ENCODE measurements at regions not wholly inside any gene's neighbourhood (a gene's known extent, or its start where the extent isn't known, plus 50 kb on each side); places are given as distances from the start of the nearest gene placed in this dataset.

- intact Hi-C loops (cut with micrococcal nuclease) = loop anchor here (1.0 kb wide), 1 partner anchor 9 kb away; no protein-coding TSS in a partner anchor
Measured at GRCh38 chr6:25112322-25112773, 166.8 kb upstream of the CARMIL1 start.

DNA sequence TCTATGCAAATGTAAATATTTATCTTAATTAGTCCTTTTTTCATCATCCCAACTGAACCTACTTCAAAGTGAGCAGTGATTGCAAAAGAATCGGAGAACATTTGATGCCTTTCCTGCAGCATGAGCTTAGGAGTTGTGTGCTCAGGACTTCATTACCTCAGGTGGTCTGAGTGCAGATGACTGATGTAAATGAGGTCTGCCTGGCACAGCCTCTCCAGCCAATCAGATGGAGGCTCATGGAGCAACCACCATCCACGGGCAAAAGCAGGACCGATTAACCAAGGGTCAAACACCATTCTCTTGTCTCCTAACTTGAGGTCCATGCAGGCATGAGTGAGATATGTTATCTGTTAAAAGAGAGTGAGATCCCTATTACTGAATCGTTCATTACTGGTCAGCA lies 165.7 kb upstream of the CARMIL1 start:
- intact Hi-C loops (cut with micrococcal nuclease) = no loop called here

DNA sequence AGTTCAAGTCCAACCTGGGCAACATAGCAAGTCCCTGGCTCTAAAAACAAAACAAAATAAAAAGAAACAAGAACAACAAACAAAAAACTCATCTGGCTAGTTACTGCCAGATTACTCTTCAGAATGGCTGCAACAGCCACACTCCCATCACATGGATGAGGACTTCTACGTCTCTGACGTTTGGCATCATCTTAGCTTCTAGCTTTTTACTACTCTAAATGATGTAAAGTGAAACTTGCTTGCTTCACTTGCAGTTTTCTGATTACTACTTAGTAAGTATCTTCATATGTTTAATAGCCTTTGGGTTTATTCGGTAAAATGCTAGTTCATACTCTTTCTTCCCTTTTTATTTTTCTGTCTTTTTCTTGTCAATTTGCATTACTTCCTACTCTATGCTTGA lies 161.1 kb upstream of the CARMIL1 start:
- intact Hi-C loops (cut with micrococcal nuclease) = no loop called here

- intact Hi-C loops (cut with micrococcal nuclease) = no loop called here
Measured at GRCh38 chr6:25121186-25121585, 158.0 kb upstream of the CARMIL1 start.

DNA sequence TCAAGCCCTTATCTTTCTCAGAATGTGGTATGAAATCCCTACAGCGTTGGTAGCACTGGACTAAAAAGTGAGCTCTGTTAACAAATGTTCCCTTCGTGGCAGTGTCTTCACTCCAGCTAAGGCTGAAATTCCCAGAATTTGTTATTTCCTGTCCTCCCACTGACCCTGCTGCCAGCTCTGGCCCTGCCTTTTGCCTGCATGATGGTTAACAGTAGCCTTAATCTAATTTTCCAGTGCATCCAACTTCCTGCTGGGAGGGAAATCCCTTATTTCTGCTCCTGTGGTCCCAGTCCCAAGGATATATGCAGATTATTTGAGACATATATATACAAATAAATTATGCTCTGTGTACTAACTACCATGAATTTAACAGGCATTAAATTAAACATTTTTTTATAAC lies 157.2 kb upstream of the CARMIL1 start:
- intact Hi-C loops (cut with micrococcal nuclease) = no loop called here

DNA sequence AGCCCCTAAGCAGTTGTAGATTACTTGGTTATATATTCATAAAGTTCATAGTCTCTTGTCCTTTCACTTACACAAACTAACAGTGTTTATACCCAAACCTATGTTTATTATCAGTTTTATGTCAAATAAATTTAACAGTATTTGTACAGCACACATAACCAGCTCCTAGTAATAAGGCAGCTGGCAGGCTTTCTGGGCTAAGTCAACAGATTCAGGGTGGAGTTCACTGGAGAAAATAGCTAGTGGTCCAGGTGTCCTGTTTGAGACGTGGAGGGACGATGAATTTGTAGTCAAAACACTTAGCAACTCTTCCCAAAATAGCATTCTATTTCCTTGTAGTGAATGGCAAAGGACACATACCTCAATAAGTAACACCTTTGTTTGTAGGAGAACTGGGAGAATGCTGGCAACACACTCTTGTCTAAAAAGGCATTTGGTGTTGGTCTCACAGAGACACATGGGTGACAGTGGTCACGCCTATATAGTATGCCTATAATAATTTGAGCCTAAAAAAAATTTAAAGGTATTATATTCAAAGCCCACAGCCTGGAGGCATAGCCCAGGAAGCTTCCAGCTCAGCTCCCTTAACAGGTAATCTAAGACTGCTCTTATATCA lies 156.4 kb upstream of the CARMIL1 start:
- intact Hi-C loops (cut with micrococcal nuclease) = no loop called here

- intact Hi-C loops (cut with micrococcal nuclease) = no loop called here
Measured at GRCh38 chr6:25124216-25124715, 154.9 kb upstream of the CARMIL1 start.

GRCh38 chr6:25125736-25126135 lies 153.4 kb upstream of the CARMIL1 start:
- intact Hi-C loops (cut with micrococcal nuclease) = no loop called here

DNA sequence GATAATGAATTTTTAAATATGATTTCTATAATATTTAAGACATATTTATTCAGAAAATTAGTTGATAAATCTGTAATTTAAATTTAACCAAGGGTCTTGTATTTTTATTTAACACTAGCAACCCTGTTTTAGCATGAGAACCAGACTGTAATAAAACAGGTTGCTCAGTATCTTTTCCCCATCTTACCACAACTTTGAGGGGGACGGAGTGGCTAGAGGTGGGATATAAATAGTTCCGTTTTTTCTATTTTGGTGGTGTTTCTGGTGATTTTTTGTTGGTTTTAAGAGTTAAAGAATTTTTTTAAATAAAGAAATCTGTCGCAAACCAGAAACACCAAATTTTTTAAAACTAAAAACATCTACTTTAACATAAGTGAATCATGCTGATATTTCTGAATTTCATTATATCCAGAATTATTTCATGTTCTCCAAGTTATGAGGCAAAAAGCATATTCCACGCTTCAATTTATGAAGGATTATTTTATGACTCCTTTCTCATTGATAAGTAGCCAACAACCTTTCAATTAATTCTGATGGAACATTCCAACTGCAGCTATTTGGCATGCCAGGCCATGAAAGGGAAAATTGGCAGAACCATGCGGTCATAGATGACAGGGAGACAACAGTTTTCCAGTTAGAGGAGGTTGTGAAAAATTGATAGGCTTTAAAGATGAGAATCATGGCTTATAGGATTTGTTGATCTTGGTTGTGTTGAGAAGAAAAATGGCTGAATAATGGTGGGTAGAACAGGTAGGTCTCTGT lies 151.9 kb upstream of the CARMIL1 start:
- intact Hi-C loops (cut with micrococcal nuclease) = no loop called here

DNA sequence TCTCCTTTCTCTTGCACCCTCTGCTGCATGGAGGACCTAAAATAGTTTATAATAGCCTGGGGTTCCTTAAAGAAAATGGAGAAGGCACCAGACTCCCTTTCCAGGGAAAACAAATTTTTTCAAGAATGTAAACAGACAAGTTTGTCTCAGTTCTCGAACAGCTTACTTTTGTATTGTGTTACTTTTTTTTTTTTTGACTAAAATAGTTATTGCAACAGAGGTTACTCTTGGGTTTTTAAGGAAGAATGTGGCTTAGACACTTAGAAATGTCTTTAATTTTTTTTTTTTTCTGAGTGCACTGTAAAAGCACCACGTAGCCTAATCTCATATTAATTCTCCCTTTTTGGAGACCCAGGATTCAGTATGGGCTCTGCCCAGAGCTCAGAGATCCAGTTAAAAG lies 148.7 kb upstream of the CARMIL1 start:
- intact Hi-C loops (cut with micrococcal nuclease) = loop anchor here (10.0 kb wide), 2 partner anchors 234 to 274 kb away; no protein-coding TSS in a partner anchor

- intact Hi-C loops (cut with micrococcal nuclease) = loop anchor here (10.0 kb wide), 2 partner anchors 232 to 272 kb away; no protein-coding TSS in a partner anchor
Measured at GRCh38 chr6:25132934-25133333, 146.2 kb upstream of the CARMIL1 start.

DNA sequence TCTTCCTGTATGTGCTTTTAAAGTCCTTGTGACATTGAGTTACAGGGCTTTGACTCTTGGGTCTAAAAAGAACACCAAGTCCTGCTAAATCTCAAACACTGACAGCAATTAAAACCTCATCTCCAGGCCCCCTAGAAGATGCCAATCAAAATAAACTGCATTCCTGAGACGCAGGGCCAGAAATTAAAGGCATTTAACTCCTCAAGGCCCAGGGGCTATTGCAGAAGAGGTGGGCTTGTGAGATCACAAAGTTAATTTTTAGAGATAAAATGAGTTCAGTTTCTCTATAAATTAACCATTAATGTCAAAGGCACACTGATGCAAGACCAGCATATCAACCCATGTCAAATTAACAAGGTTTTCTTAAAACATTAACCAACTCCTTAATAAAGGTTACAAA lies 145.6 kb upstream of the CARMIL1 start:
- intact Hi-C loops (cut with micrococcal nuclease) = loop anchor here (10.0 kb wide), 2 partner anchors 231 to 271 kb away; no protein-coding TSS in a partner anchor

DNA sequence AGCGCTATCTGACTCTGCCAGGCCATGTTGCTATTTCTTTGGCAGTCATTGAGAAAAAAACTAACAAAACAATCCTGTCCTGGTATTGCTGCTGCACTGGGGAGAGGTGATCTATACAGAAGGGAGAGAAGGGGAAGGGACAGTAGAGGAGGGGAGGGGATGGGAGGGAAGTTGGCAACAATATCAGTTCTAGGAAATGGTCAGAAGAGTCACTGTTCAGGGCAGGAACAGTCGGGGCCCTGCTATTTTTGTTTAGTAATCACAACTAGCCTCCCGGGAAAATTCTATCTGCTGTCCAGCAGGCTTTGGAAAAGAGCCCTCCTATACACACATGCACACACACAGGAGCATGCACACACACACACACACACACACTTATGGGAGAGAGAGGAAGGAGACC lies 142.3 kb upstream of the CARMIL1 start:
- intact Hi-C loops (cut with micrococcal nuclease) = loop anchor here (5.0 to 10.0 kb wide), 4 partner anchors 228 to 825 kb away; partner anchors contain the start of gene TRIM38

- intact Hi-C loops (cut with micrococcal nuclease) = loop anchor here (5.0 to 10.0 kb wide), 4 partner anchors 227 to 825 kb away; partner anchors contain the start of gene TRIM38
Measured at GRCh38 chr6:25137480-25137879, 141.7 kb upstream of the CARMIL1 start.

- intact Hi-C loops (cut with micrococcal nuclease) = loop anchor here (1.0 to 10.0 kb wide), 14 partner anchors 9 to 824 kb away; partner anchors contain the start of genes ACOT13, TDP2 and TRIM38
Measured at GRCh38 chr6:25137916-25138232, 141.3 kb upstream of the CARMIL1 start.

GRCh38 chr6:25138233-25138933 lies 140.8 kb upstream of the CARMIL1 start:
- intact Hi-C loops (cut with micrococcal nuclease) = loop anchor here (1.0 to 10.0 kb wide), 14 partner anchors 9 to 824 kb away; partner anchors contain the start of genes ACOT13, TDP2 and TRIM38

DNA sequence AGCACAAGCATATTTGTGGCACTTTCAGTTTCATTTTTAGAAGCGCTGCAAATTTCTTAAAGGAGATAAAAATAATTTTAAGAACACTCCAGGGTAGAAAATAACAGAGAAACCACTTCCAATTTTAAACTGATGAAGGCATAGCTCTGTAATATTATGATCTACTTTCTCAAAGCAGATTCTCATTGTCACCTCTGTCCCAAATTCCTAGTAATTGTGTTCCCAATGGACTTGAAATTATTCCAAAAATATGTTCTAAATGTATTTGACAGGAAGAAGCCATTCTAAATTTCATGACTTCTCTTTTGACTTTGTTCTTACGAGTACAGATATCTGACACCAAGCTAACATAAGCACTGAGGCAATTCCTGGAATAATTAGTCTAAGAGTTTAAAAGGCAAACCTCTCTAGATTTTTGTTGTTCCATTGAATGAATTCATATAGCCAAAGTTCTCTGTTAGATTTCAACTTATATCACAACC lies 140.2 kb upstream of the CARMIL1 start:
- intact Hi-C loops (cut with micrococcal nuclease) = loop anchor here (1.0 to 10.0 kb wide), 14 partner anchors 8 to 823 kb away; partner anchors contain the start of genes ACOT13, TDP2 and TRIM38

- intact Hi-C loops (cut with micrococcal nuclease) = loop anchor here (2.0 to 10.0 kb wide), 8 partner anchors 83 to 823 kb away; partner anchors contain the start of genes ACOT13, TDP2 and TRIM38
Measured at GRCh38 chr6:25139608-25140007, 139.6 kb upstream of the CARMIL1 start.

DNA sequence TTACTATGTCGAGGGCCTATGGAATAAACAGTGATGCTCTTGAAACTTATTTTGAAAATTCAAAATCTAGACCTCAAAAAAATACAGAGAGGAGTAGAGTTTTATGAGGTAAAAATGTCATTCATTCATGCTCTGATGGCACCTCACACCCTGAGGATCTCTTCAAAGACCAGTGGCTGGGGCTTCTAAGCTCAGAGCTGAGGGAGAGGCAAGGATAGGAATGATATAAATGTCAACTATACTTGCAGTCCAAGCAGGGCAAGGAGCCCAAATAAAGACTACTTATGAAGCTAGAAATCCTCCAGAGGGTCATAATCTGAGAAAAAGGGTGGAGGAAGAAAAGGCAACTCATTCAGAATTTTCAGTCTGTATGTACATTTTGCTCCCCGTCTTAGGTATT lies 136.7 kb upstream of the CARMIL1 start:
- intact Hi-C loops (cut with micrococcal nuclease) = no loop called here

DNA sequence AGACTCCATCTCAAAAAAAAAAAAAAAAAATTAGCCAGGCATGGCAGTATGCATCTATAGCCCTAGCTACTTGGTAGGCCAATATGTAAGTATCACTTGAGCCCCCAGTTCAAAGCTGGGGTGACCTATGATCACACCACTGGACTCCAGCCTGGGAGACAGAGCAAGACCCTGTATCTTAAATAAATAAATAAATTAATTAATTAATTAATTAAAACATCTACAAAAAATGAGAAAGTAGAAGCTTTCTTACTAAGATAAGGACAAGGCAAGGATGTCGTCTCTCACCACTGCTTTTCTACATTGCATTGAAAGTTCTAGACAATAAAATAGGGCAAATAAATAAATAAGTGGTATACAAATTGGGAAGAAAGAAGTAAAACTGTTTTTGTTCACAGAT lies 134.3 kb upstream of the CARMIL1 start:
- intact Hi-C loops (cut with micrococcal nuclease) = no loop called here

- intact Hi-C loops (cut with micrococcal nuclease) = loop anchor here (1.0 kb wide), 2 partner anchors 8 to 9 kb away; no protein-coding TSS in a partner anchor
Measured at GRCh38 chr6:25147223-25147622, 132.0 kb upstream of the CARMIL1 start.

Measured in T-helper 1 cell treated with Interleukin-12 subunit alpha and Interleukin-12 subunit beta and Interleukin-4 antibody, amounts not matched to agents 30 ng/mL and 1 ng/mL, for 36 hours (primary cell).